PC-3 (cell line): ENCODE measurements at regions not wholly inside any gene's neighbourhood (a gene's known extent, or its start where the extent isn't known, plus 50 kb on each side); places are given as distances from the start of the nearest gene placed in this dataset.

Experiments
- ATAC-seq: fragments of 200-7000 bp; cut with Tn5 transposase; 2 replicates; pipeline ENCODE4 v1.9.1; 2020; ENCODE audit warnings: mild to moderate bottlenecking, moderate library complexity
- BruUV-seq: library from RNA; stranded (reverse); fragments of 400-500 nt; replicated peaks from 2 replicates; lab custom pipeline; 2021; lab: Mats Ljungman, UMichigan
- CTCF ChIA-PET: fragments of 300-600 bp; sonication (Branson Sonifier 250); formaldehyde crosslinking; loops from one replicate; lab custom pipeline; 2022; ENCODE audit warnings: antibody characterized with exemption; lab: Charles Lee
- POLR2A ChIA-PET: fragments of 300-600 bp; sonication (Branson Sonifier 250); formaldehyde crosslinking; loops from one replicate; lab custom pipeline; 2022; ENCODE audit warnings: antibody characterized with exemption; ENCODE audit not compliant: unreplicated experiment; lab: Charles Lee
- DNase-seq: peaks from one replicate; pipeline ENCODE4 v3.0.0-alpha.2; 2015
- H2AFZ ChIP-seq: fragments of 300-600 bp; sonication (generic); 2 replicates; pipeline ENCODE4 v1.6.0; 2016; ENCODE audit warnings: antibody characterized with exemption, low read length
- H3F3A ChIP-seq: fragments of 300-600 bp; sonication (generic); one replicate; pipeline ENCODE4 v1.6.0; 2017; ENCODE audit warnings: antibody characterized with exemption, low read length, control low read depth, mild to moderate bottlenecking; ENCODE audit not compliant: unreplicated experiment
- H3K27ac ChIP-seq: fragments of 300-600 bp; sonication (generic); 2 replicates; pipeline ENCODE4 v1.5.1; 2016; ENCODE audit warnings: mild to moderate bottlenecking, low read length
- H3K27me3 ChIP-seq: fragments of 300-600 bp; sonication (generic); 2 replicates; pipeline ENCODE4 v1.6.1; 2016; ENCODE audit warnings: low read length, mixed read lengths
- H3K36me3 ChIP-seq: fragments of 300-600 bp; sonication (generic); 2 replicates; pipeline ENCODE4 v1.6.1; 2016; ENCODE audit warnings: low read depth, mixed run types, low read length, mixed read lengths
- H3K4me1 ChIP-seq: fragments of 300-600 bp; sonication (generic); 2 replicates; pipeline ENCODE4 v1.5.1; 2016; ENCODE audit warnings: low read length; ENCODE audit not compliant: insufficient read depth
- H3K4me2 ChIP-seq: fragments of 300-600 bp; sonication (generic); 2 replicates; pipeline ENCODE4 v1.6.0; 2016; ENCODE audit warnings: low read length
- H3K4me3 ChIP-seq: fragments of 300-600 bp; sonication (generic); 2 replicates; pipeline ENCODE4 v1.5.1; 2016; ENCODE audit warnings: mild to moderate bottlenecking, low read length, mixed read lengths
- H3K79me2 ChIP-seq: fragments of 300-600 bp; sonication (generic); 2 replicates; pipeline ENCODE4 v1.6.1; 2017; ENCODE audit warnings: low read length, mixed read lengths
- H3K9ac ChIP-seq: fragments of 300-600 bp; sonication (generic); 2 replicates; pipeline ENCODE4 v1.6.0; 2016; ENCODE audit warnings: mild to moderate bottlenecking, low read length
- H3K9me2 ChIP-seq: fragments of 300-600 bp; sonication (generic); replicated peaks from 2 replicates; pipeline ENCODE4 v1.6.1; 2016; ENCODE audit warnings: mixed run types, low read length, mixed read lengths
- H3K9me3 ChIP-seq: fragments of 300-600 bp; sonication (generic); 2 replicates; pipeline ENCODE4 v1.6.1; 2016; ENCODE audit warnings: low read length, mixed read lengths
- H4K20me1 ChIP-seq: fragments of 300-600 bp; sonication (generic); 2 replicates; pipeline ENCODE4 v1.6.1; 2016; ENCODE audit warnings: low read length, mixed read lengths
- CTCF ChIP-seq: fragments of 300-600 bp; sonication (generic); conservative IDR thresholded peaks from 2 replicates; pipeline ENCODE4 v1.5.1; 2017; ENCODE audit warnings: antibody characterized with exemption, low read depth, mild to moderate bottlenecking, low read length
- EZH2 ChIP-seq: fragments of 300-600 bp; sonication (generic); IDR thresholded peaks from one replicate; pipeline ENCODE4 v1.6.1; 2017; ENCODE audit warnings: antibody characterized with exemption, mild to moderate bottlenecking, low read length; ENCODE audit not compliant: unreplicated experiment
- EZH2phosphoT487 ChIP-seq: fragments of 300-600 bp; sonication (generic); IDR thresholded peaks from 2 replicates; pipeline ENCODE4 v1.6.1; 2018; ENCODE audit warnings: mild to moderate bottlenecking, antibody characterized with exemption, low read length, borderline replicate concordance
- intact Hi-C: fragments of 100-400 bp; cut with micrococcal nuclease; formaldehyde crosslinking; loops from 2 replicates; pipeline ENCODE4 v1.9.0; 2023

GRCh38 chrX:13511241-13511943 is 58.0 kb upstream of the EGFL6 start:
- no TSS peak for BruUV-seq
- no peak for ATAC-seq
- H3K9ac ChIP-seq: no peak overlapping the region
- H3K4me1 ChIP-seq: no peaks in the 10 kb centered on the region
- TF ChIP-seq EZH2: no peak
- TF ChIP-seq CTCF: no peak
- no peak for TF ChIP-seq EZH2phosphoT487
- ChIA-PET POLR2A (no interaction called here), CTCF (no interaction called here)
- H3K9me2 ChIP-seq: no peaks in the 10 kb centered on the region
- H3K4me3 ChIP-seq: no peak overlapping the region
- no peaks in the 10 kb centered on the region for H3K79me2 ChIP-seq
- intact Hi-C loops: no loop called here
- H2AFZ ChIP-seq: no peak overlapping the region
- no peak overlapping the region for H3K4me2 ChIP-seq
- no peaks in the 10 kb centered on the region for H3K9me3 ChIP-seq
- H3K27ac ChIP-seq: no peak overlapping the region
- no peaks in the 10 kb centered on the region for H3K36me3 ChIP-seq
- no peak for DNase-seq
- no peaks in the 10 kb centered on the region for H3F3A ChIP-seq
- no peaks in the 10 kb centered on the region for H4K20me1 ChIP-seq
- H3K27me3 ChIP-seq: no peaks in the 10 kb centered on the region

- ATAC-seq: no peak
- no peak overlapping the region for H3K4me3 ChIP-seq
- no peaks in the 10 kb centered on the region for H3K9me3 ChIP-seq
- CTCF ChIA-PET: interaction anchor here (0.6 to 1.6 kb wide), 2 partner anchors 119 to 138 kb away, joined by 4 to 23 read pairs; no protein-coding TSS in a partner anchor
- no peak overlapping the region for H3K27ac ChIP-seq
- intact Hi-C loops: loop anchor here (2.0 kb wide), 1 partner anchor 243 kb away; no protein-coding TSS in a partner anchor
- no peak overlapping the region for H2AFZ ChIP-seq
- H3K4me2 ChIP-seq: no peak overlapping the region
- H3K79me2 ChIP-seq: no peaks in the 10 kb centered on the region
- H3K9me2 ChIP-seq: no peaks in the 10 kb centered on the region
- H3K36me3 ChIP-seq: no peaks in the 10 kb centered on the region
- H3K9ac ChIP-seq: no peak overlapping the region
- no peaks in the 10 kb centered on the region for H3F3A ChIP-seq
- TF ChIP-seq CTCF: no peak
- no peak for TF ChIP-seq EZH2
- TF ChIP-seq EZH2phosphoT487: no peak
- no peaks in the 10 kb centered on the region for H3K27me3 ChIP-seq
- POLR2A ChIA-PET: no interaction called here
- BruUV-seq: no TSS peak
- no peaks in the 10 kb centered on the region for H3K4me1 ChIP-seq
- no peaks in the 10 kb centered on the region for H4K20me1 ChIP-seq
- no peak for DNase-seq
Measured at GRCh38 chrX:13507893-13508292, 61.5 kb upstream of the EGFL6 start.

GRCh38 chrX:13506574-13506973 is 62.8 kb upstream of the EGFL6 start:
- H4K20me1 ChIP-seq: no peaks in the 10 kb centered on the region
- peak; percentile 62 for DNase-seq
- no peaks in the 10 kb centered on the region for H3K36me3 ChIP-seq
- ATAC-seq: no peak
- H3K9ac ChIP-seq: no peak overlapping the region
- no TSS peak for BruUV-seq
- ChIA-PET CTCF (interaction anchor here (0.6 to 1.6 kb wide), 7 partner anchors 93 to 543 kb away, joined by 3 to 23 read pairs (median 4); partner anchors contain the start of genes OFD1, RAB9A and TRAPPC2), POLR2A (interaction anchor here (0.7 kb wide), 1 partner anchor 393 kb away, joined by 4 read pairs; no protein-coding TSS in a partner anchor)
- H3K79me2 ChIP-seq: no peaks in the 10 kb centered on the region
- no peak overlapping the region for H3K4me3 ChIP-seq
- H3K27me3 ChIP-seq: no peaks in the 10 kb centered on the region
- H3K9me3 ChIP-seq: no peaks in the 10 kb centered on the region
- H2AFZ ChIP-seq: peak overlapping the region; percentile 54
- intact Hi-C loops: loop anchor here (1.0 to 2.0 kb wide), 3 partner anchors 140 to 526 kb away; no protein-coding TSS in a partner anchor
- H3K4me2 ChIP-seq: peak overlapping the region; percentile 60; the same call in 1 of the 2 replicates
- H3K9me2 ChIP-seq: no peaks in the 10 kb centered on the region
- no peak overlapping the region for H3K27ac ChIP-seq
- H3K4me1 ChIP-seq: no peaks in the 10 kb centered on the region
- no peaks in the 10 kb centered on the region for H3F3A ChIP-seq
- TF ChIP-seq EZH2 (no peak), EZH2phosphoT487 (no peak), CTCF (peak; percentile 76)
